GM19452 (cell line): ENCODE measurements at regions not wholly inside any gene's neighbourhood (a gene's known extent, or its start where the extent isn't known, plus 50 kb on each side); places are given as distances from the start of the nearest gene placed in this dataset.
"Not testable (repeated sequence)": the region's sequence is repeated elsewhere in the genome, so short reads cannot be mapped to it uniquely, and the experiment has no call there.

Source experiments
- ATAC-seq: cut with Tn5 transposase; IDR thresholded peaks from one replicate; pipeline ENCODE4 v1.9.1; 2021; ENCODE audit not compliant: unreplicated experiment

GRCh38 chr7:149569726-149570422, 72.3 kb upstream of the ZNF746 start:
- ATAC-seq = no peak

GRCh38 chr7:149569025-149569725, 71.6 kb upstream of the ZNF746 start:
- ATAC-seq = no peak

GRCh38 chr7:149568218-149568617, 70.6 kb upstream of the ZNF746 start:
- no peak for ATAC-seq

DNA sequence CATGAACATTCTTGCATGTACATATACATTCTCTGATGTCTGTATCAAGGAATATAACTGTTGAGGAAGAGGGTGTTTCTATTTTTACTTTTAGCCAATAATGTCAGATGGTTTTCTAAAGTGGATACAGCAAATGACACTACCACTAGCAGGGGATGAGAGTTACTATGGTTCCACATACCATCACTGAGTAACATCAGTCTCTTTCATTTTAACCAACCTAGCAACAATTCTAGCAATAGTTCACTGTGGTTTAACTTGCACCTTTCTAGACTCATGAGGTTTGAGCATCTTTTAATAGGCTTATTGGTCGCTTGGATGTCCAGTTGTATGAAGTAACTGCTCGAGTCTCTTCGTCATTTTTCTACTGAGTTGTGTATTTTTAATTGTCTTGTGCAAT, 68.5 kb upstream of the ZNF746 start:
- no peak for ATAC-seq

DNA sequence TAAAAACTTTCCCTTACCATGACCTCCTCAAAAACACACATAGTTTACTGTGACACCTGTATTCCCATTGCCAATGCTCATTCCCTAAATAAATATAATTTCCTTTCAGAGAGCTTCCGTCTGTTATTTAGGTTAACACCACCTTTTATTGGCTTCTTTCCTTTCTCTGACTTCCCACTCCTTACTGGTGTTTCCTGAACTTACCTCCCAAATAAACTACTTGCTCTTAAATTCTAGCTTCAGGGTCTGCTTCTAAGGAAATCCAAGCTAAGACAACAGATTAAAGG, 67.4 kb upstream of the ZNF746 start:
- no peak for ATAC-seq

GRCh38 chr7:149564340-149565095, 66.9 kb upstream of the ZNF746 start:
- no peak for ATAC-seq

- no peak for ATAC-seq
These were observed 65.0 kb upstream of the ZNF746 start for GRCh38 chr7:149562602-149563001.

DNA sequence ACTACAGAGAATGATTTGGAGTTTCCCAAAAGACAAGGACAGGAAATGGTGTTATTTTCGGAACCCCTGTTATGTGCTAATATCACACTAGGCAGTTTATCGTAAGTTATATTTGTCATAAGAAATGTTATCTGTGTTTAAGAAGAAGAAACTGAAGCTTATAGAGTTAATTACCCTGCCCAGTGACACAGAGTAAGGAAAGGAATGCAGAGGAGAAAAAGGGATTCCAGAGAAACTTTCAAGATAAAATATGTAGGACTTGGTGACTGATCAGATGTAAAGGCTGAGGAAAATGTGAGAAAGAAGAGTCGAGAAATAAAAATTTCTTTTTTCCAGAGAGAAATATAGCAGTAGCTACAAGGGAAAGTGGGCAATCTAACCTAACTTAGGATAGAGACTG, 63.5 kb upstream of the ZNF746 start:
- ATAC-seq = no peak

DNA sequence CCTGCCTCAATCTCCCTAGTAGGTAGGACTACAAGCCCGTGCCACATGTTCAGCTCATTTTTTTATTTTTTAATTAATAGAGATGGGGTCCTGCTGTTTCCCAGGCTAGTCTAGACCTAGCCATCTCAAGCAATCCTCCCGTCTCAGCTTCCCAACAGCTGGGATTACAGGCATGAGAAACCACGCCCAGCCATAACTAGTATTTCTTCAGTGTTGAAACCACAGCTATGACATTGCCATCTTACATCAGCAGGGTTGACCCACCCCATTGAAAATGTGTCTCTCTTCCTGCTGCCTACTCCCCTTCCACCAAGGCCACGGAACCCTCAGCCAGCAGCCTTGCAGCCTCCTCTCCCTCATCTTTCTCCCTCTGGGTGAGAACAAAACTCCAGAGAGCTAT, 62.1 kb upstream of the ZNF746 start:
- no peak for ATAC-seq

DNA sequence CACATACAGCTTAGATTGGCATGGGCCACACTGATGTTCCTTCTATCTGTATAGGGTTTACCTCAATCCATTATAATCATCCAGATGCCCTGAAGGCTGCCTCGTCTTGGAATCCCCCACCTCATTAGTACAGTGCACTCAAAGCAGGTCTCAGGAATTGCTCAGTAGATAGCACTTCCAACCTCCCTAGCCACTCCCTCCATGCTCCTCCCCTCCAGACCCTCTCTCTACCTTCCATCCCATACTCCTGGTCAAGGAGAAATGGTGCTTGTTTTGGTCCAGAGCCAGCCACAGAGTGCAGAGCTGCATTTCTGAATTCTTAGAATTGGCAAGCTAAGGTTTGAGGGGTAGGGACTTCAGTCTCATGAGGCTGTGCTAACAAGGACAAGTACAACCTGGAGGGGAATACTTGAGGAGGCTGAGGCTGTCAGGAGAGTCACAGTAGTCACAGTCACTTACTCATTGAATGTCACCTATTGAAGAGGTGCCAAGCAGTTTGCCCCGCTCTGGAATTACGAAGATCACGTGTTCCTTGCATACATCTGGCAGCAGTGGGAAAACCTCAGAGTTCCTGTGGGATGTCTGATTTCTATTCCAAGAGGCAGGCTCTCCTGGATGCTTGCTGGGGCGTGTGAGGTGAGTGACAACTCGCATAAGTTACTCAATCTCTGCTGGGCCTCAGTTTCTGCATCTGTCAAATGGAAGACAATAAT, 60.7 kb upstream of the ZNF746 start:
- no peak for ATAC-seq

- ATAC-seq = not testable (repeated sequence)
These were observed 58.9 kb upstream of the ZNF746 start for GRCh38 chr7:149556525-149556924.

DNA sequence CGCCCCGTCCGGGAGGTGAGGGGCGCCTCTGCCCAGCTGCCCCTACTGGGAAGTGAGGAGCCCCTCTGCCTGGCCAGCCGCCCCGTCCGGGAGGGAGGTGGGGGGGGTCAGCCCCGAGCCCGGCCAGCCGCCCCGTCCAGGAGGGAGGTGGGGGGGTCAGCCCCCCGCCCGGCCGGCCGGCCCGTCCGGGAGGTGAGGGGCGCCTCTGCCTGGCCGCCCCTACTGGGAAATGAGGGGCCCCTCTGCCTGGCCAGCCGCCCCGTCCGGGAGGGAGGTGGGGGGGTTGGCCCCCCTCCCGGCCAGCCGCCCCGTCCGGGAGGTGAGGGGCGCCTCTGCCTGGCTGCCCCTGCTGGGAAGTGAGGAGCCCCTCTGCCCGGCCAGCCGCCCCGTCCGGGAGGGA, 57.2 kb upstream of the ZNF746 start:
- not testable (repeated sequence) for ATAC-seq

DNA sequence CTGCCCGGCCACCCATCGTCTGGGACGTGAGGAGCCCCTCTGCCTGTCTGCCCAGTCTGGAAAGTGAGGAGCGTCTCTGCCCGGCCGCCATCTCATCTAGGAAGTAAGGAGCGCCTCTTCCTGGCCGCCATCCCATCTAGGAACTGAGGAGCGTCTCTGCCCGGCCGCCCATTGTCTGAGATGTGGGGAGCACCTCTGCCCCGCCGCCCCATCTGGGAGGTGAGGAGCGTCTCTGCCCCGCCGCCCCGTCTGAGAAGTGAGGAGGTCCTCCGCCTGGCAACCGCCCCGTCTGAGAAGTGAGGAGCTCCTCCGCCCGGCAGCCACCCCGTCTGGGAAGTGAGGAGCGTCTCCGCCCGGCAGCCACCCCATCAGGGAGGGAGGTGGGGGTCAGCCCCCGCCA, 56.4 kb upstream of the ZNF746 start:
- ATAC-seq = not testable (repeated sequence)

- no peak for ATAC-seq
These were observed 55.2 kb upstream of the ZNF746 start for GRCh38 chr7:149552799-149553198.
